IgD-negative memory B cell (primary cell): ENCODE measurements at regions not wholly inside any gene's neighbourhood (a gene's known extent, or its start where the extent isn't known, plus 50 kb on each side); places are given as distances from the start of the nearest gene placed in this dataset.

Experiments used
- H3K27ac Mint-ChIP-seq, 3 donors: one replicate each; pipeline ENCODE4 v1.8.0; 2020 to 2022; ENCODE audit warnings: mild to moderate bottlenecking in 3 of 3, mixed read lengths in 3 of 3, moderate library complexity in 1 of 3
- H3K27me3 Mint-ChIP-seq: one replicate; pipeline ENCODE4 v1.8.0; 2021; ENCODE audit warnings: mixed read lengths
- H3K36me3 Mint-ChIP-seq: one replicate; pipeline ENCODE4 v1.8.0; 2020; ENCODE audit warnings: mild to moderate bottlenecking, mixed read lengths
- H3K4me1 Mint-ChIP-seq, 3 donors: one replicate each; pipeline ENCODE4 v1.8.0; 2020 to 2022; ENCODE audit warnings: mixed read lengths in 3 of 3, mild to moderate bottlenecking in 1 of 3
- H3K4me3 Mint-ChIP-seq, 4 donors: one replicate each; pipeline ENCODE4 v1.8.0; 2020 to 2022; ENCODE audit warnings: mild to moderate bottlenecking in 4 of 4, mixed read lengths in 4 of 4, moderate library complexity in 3 of 4
- H3K9me3 Mint-ChIP-seq, 3 donors: one replicate each; pipeline ENCODE4 v1.8.0; 2020 to 2021; ENCODE audit warnings: mixed read lengths in 3 of 3, mild to moderate bottlenecking in 1 of 3

GRCh38 chr4:13933191-13933590, 305.7 kb upstream of the BOD1L1 start:
- Mint-ChIP-seq H3K36me3 (peaks cover 1% of the 10 kb centered on the region), H3K27ac (no peak overlapping the region), H3K4me3 (peak overlapping the region in 1 of 4 donors; percentile 41), H3K27me3 (peaks cover 3% of the 10 kb centered on the region), H3K4me1 (no peaks in the 10 kb centered on the region), H3K9me3 (no peaks in the 10 kb centered on the region)

GRCh38 chr4:13938299-13938698, 310.8 kb upstream of the BOD1L1 start:
- Mint-ChIP-seq H3K36me3 (no peaks in the 10 kb centered on the region), H3K9me3 (no peaks in the 10 kb centered on the region), H3K4me1 (no peaks in the 10 kb centered on the region), H3K4me3 (no peak overlapping the region), H3K27ac (no peak overlapping the region), H3K27me3 (no peaks in the 10 kb centered on the region)

GRCh38 chr4:13940921-13941320, 313.4 kb upstream of the BOD1L1 start:
- no peak overlapping the region for H3K27ac Mint-ChIP-seq
- no peaks in the 10 kb centered on the region for H3K36me3 Mint-ChIP-seq

GRCh38 chr4:13942977-13943376, 315.5 kb upstream of the BOD1L1 start:
- Mint-ChIP-seq H3K36me3 (no peaks in the 10 kb centered on the region), H3K4me1 (no peaks in the 10 kb centered on the region), H3K9me3 (peaks cover 0 to 2% (median 0%) of the 10 kb centered on the region in 3 donors), H3K4me3 (no peak overlapping the region), H3K27ac (no peak overlapping the region), H3K27me3 (no peaks in the 10 kb centered on the region)

More at GRCh38 chr4:13940921-13941320, 313.4 kb upstream of the BOD1L1 start:
- Mint-ChIP-seq H3K27me3 (no peaks in the 10 kb centered on the region), H3K4me3 (no peak overlapping the region), H3K9me3 (peaks cover 0 to 2% (median 0%) of the 10 kb centered on the region in 3 donors), H3K4me1 (no peaks in the 10 kb centered on the region)

- no peak overlapping the region for H3K27ac Mint-ChIP-seq
- no peaks in the 10 kb centered on the region for H3K27me3 Mint-ChIP-seq
- no peaks in the 10 kb centered on the region for H3K4me1 Mint-ChIP-seq
- no peak overlapping the region for H3K4me3 Mint-ChIP-seq
- H3K36me3 Mint-ChIP-seq, result no peaks in the 10 kb centered on the region
- H3K9me3 Mint-ChIP-seq, result peaks cover 0 to 2% (median 0%) of the 10 kb centered on the region in 3 donors
Measured at GRCh38 chr4:13944095-13944511, 316.6 kb upstream of the BOD1L1 start.

- no peaks in the 10 kb centered on the region for H3K27me3 Mint-ChIP-seq
- peaks cover 0 to 2% (median 0%) of the 10 kb centered on the region in 3 donors for H3K9me3 Mint-ChIP-seq
- H3K4me1 Mint-ChIP-seq, result no peaks in the 10 kb centered on the region
- no peaks in the 10 kb centered on the region for H3K36me3 Mint-ChIP-seq
- no peak overlapping the region for H3K4me3 Mint-ChIP-seq
- no peak overlapping the region for H3K27ac Mint-ChIP-seq
Measured at GRCh38 chr4:13947921-13948320, 320.4 kb upstream of the BOD1L1 start.

GRCh38 chr4:13950491-13950890, 323.0 kb upstream of the BOD1L1 start:
- Mint-ChIP-seq H3K9me3 (no peaks in the 10 kb centered on the region), H3K4me1 (no peaks in the 10 kb centered on the region), H3K36me3 (no peaks in the 10 kb centered on the region), H3K27ac (no peak overlapping the region), H3K27me3 (no peaks in the 10 kb centered on the region), H3K4me3 (no peak overlapping the region)

GRCh38 chr4:13953083-13953482, 325.6 kb upstream of the BOD1L1 start:
- H3K9me3 Mint-ChIP-seq, result no peaks in the 10 kb centered on the region
- H3K4me3 Mint-ChIP-seq, result no peak overlapping the region
- H3K27ac Mint-ChIP-seq, result no peak overlapping the region
- no peaks in the 10 kb centered on the region for H3K4me1 Mint-ChIP-seq
- H3K27me3 Mint-ChIP-seq, result no peaks in the 10 kb centered on the region
- no peaks in the 10 kb centered on the region for H3K36me3 Mint-ChIP-seq

GRCh38 chr4:13955551-13955950, 328.0 kb upstream of the BOD1L1 start:
- Mint-ChIP-seq H3K4me1 (peaks cover 0 to 3% (median 0%) of the 10 kb centered on the region in 3 donors), H3K4me3 (no peak overlapping the region), H3K27me3 (no peaks in the 10 kb centered on the region), H3K27ac (no peak overlapping the region), H3K9me3 (no peaks in the 10 kb centered on the region), H3K36me3 (no peaks in the 10 kb centered on the region)

GRCh38 chr4:13956947-13957346, 329.4 kb upstream of the BOD1L1 start:
- peaks cover 0 to 3% (median 0%) of the 10 kb centered on the region in 3 donors for H3K4me1 Mint-ChIP-seq
- no peaks in the 10 kb centered on the region for H3K27me3 Mint-ChIP-seq
- H3K4me3 Mint-ChIP-seq, result no peak overlapping the region
- H3K27ac Mint-ChIP-seq, result peak overlapping the region in 1 of 3 donors; percentile 77
- no peaks in the 10 kb centered on the region for H3K36me3 Mint-ChIP-seq
- no peaks in the 10 kb centered on the region for H3K9me3 Mint-ChIP-seq

GRCh38 chr4:13957871-13958270, 330.3 kb upstream of the BOD1L1 start:
- no peaks in the 10 kb centered on the region for H3K27me3 Mint-ChIP-seq
- no peak overlapping the region for H3K4me3 Mint-ChIP-seq
- peaks cover 3% of the 10 kb centered on the region for H3K36me3 Mint-ChIP-seq
- H3K4me1 Mint-ChIP-seq, result peaks cover 0 to 3% (median 0%) of the 10 kb centered on the region in 3 donors
- H3K27ac Mint-ChIP-seq, result peak overlapping the region in 1 of 3 donors; percentile 37
- no peaks in the 10 kb centered on the region for H3K9me3 Mint-ChIP-seq

GRCh38 chr4:13963601-13964000, 336.1 kb upstream of the BOD1L1 start:
- peaks cover 0 to 2% (median under 1%) of the 10 kb centered on the region in 3 donors for H3K4me1 Mint-ChIP-seq
- H3K4me3 Mint-ChIP-seq, result no peak overlapping the region
- no peaks in the 10 kb centered on the region for H3K9me3 Mint-ChIP-seq
- H3K36me3 Mint-ChIP-seq, result peaks cover 3% of the 10 kb centered on the region
- peaks cover 2% of the 10 kb centered on the region for H3K27me3 Mint-ChIP-seq
- no peak overlapping the region for H3K27ac Mint-ChIP-seq

- H3K36me3 Mint-ChIP-seq, result peaks cover 3% of the 10 kb centered on the region
- no peaks in the 10 kb centered on the region for H3K9me3 Mint-ChIP-seq
- no peak overlapping the region for H3K4me3 Mint-ChIP-seq
- peaks cover 3% of the 10 kb centered on the region for H3K27me3 Mint-ChIP-seq
- peaks cover 0 to 2% (median 0%) of the 10 kb centered on the region in 3 donors for H3K4me1 Mint-ChIP-seq
- no peak overlapping the region for H3K27ac Mint-ChIP-seq
Measured at GRCh38 chr4:13966231-13967195, 339.0 kb upstream of the BOD1L1 start.

- Mint-ChIP-seq H3K4me1 (peaks cover 0 to 2% (median 0%) of the 10 kb centered on the region in 3 donors), H3K27me3 (peaks cover 1% of the 10 kb centered on the region), H3K27ac (no peak overlapping the region), H3K4me3 (no peak overlapping the region), H3K9me3 (no peaks in the 10 kb centered on the region), H3K36me3 (no peaks in the 10 kb centered on the region)
Measured at GRCh38 chr4:13968723-13969122, 341.2 kb upstream of the BOD1L1 start.

GRCh38 chr4:13970349-13970748, 342.8 kb upstream of the BOD1L1 start:
- Mint-ChIP-seq H3K36me3 (no peaks in the 10 kb centered on the region), H3K27me3 (peaks cover 2% of the 10 kb centered on the region), H3K9me3 (no peaks in the 10 kb centered on the region), H3K4me3 (no peak overlapping the region), H3K4me1 (no peaks in the 10 kb centered on the region), H3K27ac (no peak overlapping the region)

GRCh38 chr4:13977746-13978145, 350.2 kb upstream of the BOD1L1 start:
- H3K27me3 Mint-ChIP-seq, result peaks cover 7% of the 10 kb centered on the region
- no peak overlapping the region for H3K4me3 Mint-ChIP-seq
- no peak overlapping the region for H3K27ac Mint-ChIP-seq
- H3K9me3 Mint-ChIP-seq, result peaks cover 0 to 4% (median 2%) of the 10 kb centered on the region in 3 donors
- peaks cover 3 to 8% (median 6%) of the 10 kb centered on the region in 3 donors for H3K4me1 Mint-ChIP-seq
- no peaks in the 10 kb centered on the region for H3K36me3 Mint-ChIP-seq
